SU-DHL-6 (cell line): ENCODE measurements at regions not wholly inside any gene's neighbourhood (a gene's known extent, or its start where the extent isn't known, plus 50 kb on each side); places are given as distances from the start of the nearest gene placed in this dataset.

ENCODE experiments used
- H2AFZ ChIP-seq: fragments of 200-600 bp; sonication (generic); 2 replicates; pipeline ENCODE4 v1.6.1; 2014; ENCODE audit warnings: low read depth, mild to moderate bottlenecking, moderate library complexity, mixed read lengths, antibody characterized with exemption, low read length; ENCODE audit not compliant: severe bottlenecking
- H3F3A ChIP-seq: fragments of 200-600 bp; shearing (Covaris generic); 2 replicates; pipeline ENCODE4 v1.6.0; 2016; ENCODE audit warnings: antibody characterized with exemption, mild to moderate bottlenecking; ENCODE audit not compliant: insufficient read depth
- H3K27ac ChIP-seq: fragments of 200-600 bp; sonication (generic); 2 replicates; pipeline ENCODE4 v1.5.1; 2016; ENCODE audit warnings: low read depth, mild to moderate bottlenecking, low read length, moderate library complexity, mixed read lengths
- H3K27me3 ChIP-seq: fragments of 200-600 bp; sonication (generic), shearing (Covaris generic); 2 replicates; pipeline ENCODE4 v1.6.0; 2014; ENCODE audit warnings: mild to moderate bottlenecking, low read length
- H3K36me3 ChIP-seq: fragments of 200-600 bp; sonication (generic); 2 replicates; pipeline ENCODE4 v1.6.1; 2014; ENCODE audit warnings: mild to moderate bottlenecking, low read length, mixed read lengths
- H3K4me2 ChIP-seq: fragments of 300-600, 200-600 bp; shearing (Covaris generic), sonication (generic); 2 replicates; pipeline ENCODE4 v1.6.0; 2014; ENCODE audit warnings: low read length, low read depth, mild to moderate bottlenecking; ENCODE audit not compliant: poor library complexity, severe bottlenecking
- H3K4me3 ChIP-seq: fragments of 200-600 bp; sonication (generic); 2 replicates; pipeline ENCODE4 v1.5.1; 2014; ENCODE audit warnings: antibody characterized with exemption, low read length, mild to moderate bottlenecking, mixed read lengths; ENCODE audit not compliant: insufficient read depth, poor library complexity, severe bottlenecking
- H3K79me2 ChIP-seq: fragments of 200-600 bp; sonication (generic); 2 replicates; pipeline ENCODE4 v1.6.1; 2014; ENCODE audit warnings: mild to moderate bottlenecking, low read length, moderate library complexity; ENCODE audit not compliant: insufficient read depth
- H3K9ac ChIP-seq: fragments of 200-600 bp; sonication (generic); 2 replicates; pipeline ENCODE4 v1.7.0; 2014; ENCODE audit warnings: mild to moderate bottlenecking, low read length
- H3K9me2 ChIP-seq: fragments of 200-600 bp; sonication (generic); replicated peaks from 2 replicates; pipeline ENCODE4 v1.6.1; 2014; ENCODE audit warnings: low read length; ENCODE audit not compliant: insufficient read depth
- H3K9me3 ChIP-seq: fragments of 200-600 bp; sonication (generic); 2 replicates; pipeline ENCODE4 v1.6.1; 2014; ENCODE audit warnings: low read length, mixed read lengths; ENCODE audit not compliant: insufficient read depth
- H4K20me1 ChIP-seq: fragments of 200-600 bp; sonication (generic); 2 replicates; pipeline ENCODE4 v1.6.1; 2014; ENCODE audit warnings: low read depth, mild to moderate bottlenecking, antibody characterized with exemption, low read length, moderate library complexity, mixed read lengths
- EZH2phosphoT487 ChIP-seq: fragments of 200-600 bp; sonication (generic), shearing (Covaris generic); conservative IDR thresholded peaks from 2 replicates; pipeline ENCODE4 v1.6.1; 2018; ENCODE audit warnings: mild to moderate bottlenecking, antibody characterized with exemption, low read length, moderate library complexity, mixed read lengths
- TF ChIP-seq, protein P1 (sequence below): fragments of 200-600 bp; sonication (generic); IDR thresholded peaks from one replicate; pipeline ENCODE4 v1.5.1; 2017; ENCODE audit warnings: antibody characterized with exemption, mild to moderate bottlenecking, low read length, moderate library complexity; ENCODE audit not compliant: insufficient read depth, poor library complexity, severe bottlenecking

DNA sequence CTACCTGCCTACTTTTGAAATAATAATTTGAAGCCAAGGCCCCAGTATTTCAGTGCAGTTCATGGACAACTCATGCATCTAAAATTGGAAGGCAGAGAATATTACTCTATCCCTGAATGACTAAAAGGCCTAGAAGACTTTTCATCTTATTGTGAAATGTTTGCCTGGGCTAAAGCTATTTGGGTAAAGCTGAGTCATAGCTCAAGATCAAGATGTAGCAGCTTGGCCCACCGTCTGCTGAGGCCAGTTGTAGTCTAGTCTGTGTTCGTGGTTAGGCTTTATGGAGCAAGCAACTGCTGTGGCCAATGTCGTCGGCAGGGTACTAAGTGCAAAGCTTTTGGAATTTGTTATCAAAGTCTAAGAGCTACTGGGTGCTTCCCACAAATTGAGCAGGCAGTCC, 929.1 kb downstream of the RAB28 start:
- no peak overlapping the region for H2AFZ ChIP-seq
- no peak overlapping the region for H3K9ac ChIP-seq
- no peaks in the 10 kb centered on the region for H3K36me3 ChIP-seq
- no peak overlapping the region for H3K4me2 ChIP-seq
- H3K27ac ChIP-seq, result no peak overlapping the region
- no peak overlapping the region for H3K4me3 ChIP-seq
- no peaks in the 10 kb centered on the region for H4K20me1 ChIP-seq
- no peaks in the 10 kb centered on the region for H3K27me3 ChIP-seq
- H3K9me2 ChIP-seq, result no peaks in the 10 kb centered on the region
- H3K9me3 ChIP-seq, result no peaks in the 10 kb centered on the region
- no peak for TF ChIP-seq EZH2phosphoT487
- TF ChIP-seq, protein P1, sequence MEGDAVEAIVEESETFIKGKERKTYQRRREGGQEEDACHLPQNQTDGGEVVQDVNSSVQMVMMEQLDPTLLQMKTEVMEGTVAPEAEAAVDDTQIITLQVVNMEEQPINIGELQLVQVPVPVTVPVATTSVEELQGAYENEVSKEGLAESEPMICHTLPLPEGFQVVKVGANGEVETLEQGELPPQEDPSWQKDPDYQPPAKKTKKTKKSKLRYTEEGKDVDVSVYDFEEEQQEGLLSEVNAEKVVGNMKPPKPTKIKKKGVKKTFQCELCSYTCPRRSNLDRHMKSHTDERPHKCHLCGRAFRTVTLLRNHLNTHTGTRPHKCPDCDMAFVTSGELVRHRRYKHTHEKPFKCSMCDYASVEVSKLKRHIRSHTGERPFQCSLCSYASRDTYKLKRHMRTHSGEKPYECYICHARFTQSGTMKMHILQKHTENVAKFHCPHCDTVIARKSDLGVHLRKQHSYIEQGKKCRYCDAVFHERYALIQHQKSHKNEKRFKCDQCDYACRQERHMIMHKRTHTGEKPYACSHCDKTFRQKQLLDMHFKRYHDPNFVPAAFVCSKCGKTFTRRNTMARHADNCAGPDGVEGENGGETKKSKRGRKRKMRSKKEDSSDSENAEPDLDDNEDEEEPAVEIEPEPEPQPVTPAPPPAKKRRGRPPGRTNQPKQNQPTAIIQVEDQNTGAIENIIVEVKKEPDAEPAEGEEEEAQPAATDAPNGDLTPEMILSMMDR, result no peak
- no peaks in the 10 kb centered on the region for H3K79me2 ChIP-seq
- no peaks in the 10 kb centered on the region for H3F3A ChIP-seq

- Histone ChIP-seq H3F3A (no peaks in the 10 kb centered on the region), H3K79me2 (no peaks in the 10 kb centered on the region), H3K27ac (no peak overlapping the region), H2AFZ (no peak overlapping the region), H3K9ac (no peak overlapping the region), H3K9me2 (no peaks in the 10 kb centered on the region), H3K9me3 (no peaks in the 10 kb centered on the region), H3K4me3 (no peak overlapping the region), H3K27me3 (no peaks in the 10 kb centered on the region), H3K4me2 (no peak overlapping the region), H3K36me3 (no peaks in the 10 kb centered on the region), H4K20me1 (no peaks in the 10 kb centered on the region)
- TF ChIP-seq, protein P1, result no peak
- TF ChIP-seq EZH2phosphoT487, result no peak
Measured at GRCh38 chr4:12548678-12549077, 935.5 kb downstream of the RAB28 start.

DNA sequence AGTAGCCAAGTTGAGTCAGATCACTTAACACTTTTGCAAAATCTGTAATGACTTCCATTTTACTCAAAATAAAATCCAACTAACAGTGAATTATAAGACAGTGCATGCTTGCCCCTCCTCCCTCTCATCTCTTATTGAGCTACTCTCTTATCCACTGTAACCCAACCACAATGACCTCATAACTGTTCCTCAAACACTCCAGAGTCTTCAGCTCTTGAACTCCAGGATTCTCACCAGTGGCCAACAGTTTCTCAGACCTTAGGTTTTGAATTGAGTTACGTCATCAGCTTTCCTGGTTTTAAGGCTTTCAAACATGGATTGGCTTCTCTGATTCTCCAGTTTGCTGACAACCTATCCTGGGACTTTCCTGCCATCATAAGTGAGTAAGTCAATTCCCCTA, 938.3 kb downstream of the RAB28 start:
- no peaks in the 10 kb centered on the region for H3K9me2 ChIP-seq
- H3K27me3 ChIP-seq, result no peaks in the 10 kb centered on the region
- no peaks in the 10 kb centered on the region for H3K79me2 ChIP-seq
- H3K9ac ChIP-seq, result no peak overlapping the region
- H3K9me3 ChIP-seq, result no peaks in the 10 kb centered on the region
- no peaks in the 10 kb centered on the region for H3K36me3 ChIP-seq
- H2AFZ ChIP-seq, result no peak overlapping the region
- no peak overlapping the region for H3K4me3 ChIP-seq
- TF ChIP-seq EZH2phosphoT487, result no peak
- TF ChIP-seq, protein P1, result no peak
- H3K27ac ChIP-seq, result no peak overlapping the region
- H3F3A ChIP-seq, result no peaks in the 10 kb centered on the region
- H4K20me1 ChIP-seq, result no peaks in the 10 kb centered on the region
- no peak overlapping the region for H3K4me2 ChIP-seq

- Histone ChIP-seq H3K4me2 (no peak overlapping the region), H3K9me2 (no peaks in the 10 kb centered on the region), H3K9me3 (no peaks in the 10 kb centered on the region), H3K27ac (no peak overlapping the region), H3K36me3 (no peaks in the 10 kb centered on the region), H3K4me3 (no peak overlapping the region), H3K79me2 (no peaks in the 10 kb centered on the region), H3K9ac (no peak overlapping the region), H2AFZ (no peak overlapping the region), H4K20me1 (no peaks in the 10 kb centered on the region), H3K27me3 (no peaks in the 10 kb centered on the region), H3F3A (no peaks in the 10 kb centered on the region)
- TF ChIP-seq, protein P1, result no peak
- no peak for TF ChIP-seq EZH2phosphoT487
Measured at GRCh38 chr4:12538162-12538561, 946.0 kb downstream of the RAB28 start.
